HG03060 (cell line): ENCODE measurements at regions not wholly inside any gene's neighbourhood (a gene's known extent, or its start where the extent isn't known, plus 50 kb on each side); places are given as distances from the start of the nearest gene placed in this dataset.

Experiments used
- ATAC-seq: cut with Tn5 transposase; IDR thresholded peaks from one replicate; pipeline ENCODE4 v1.9.1; 2021; ENCODE audit warnings: low read depth, moderate number of reproducible peaks; ENCODE audit not compliant: unreplicated experiment

DNA sequence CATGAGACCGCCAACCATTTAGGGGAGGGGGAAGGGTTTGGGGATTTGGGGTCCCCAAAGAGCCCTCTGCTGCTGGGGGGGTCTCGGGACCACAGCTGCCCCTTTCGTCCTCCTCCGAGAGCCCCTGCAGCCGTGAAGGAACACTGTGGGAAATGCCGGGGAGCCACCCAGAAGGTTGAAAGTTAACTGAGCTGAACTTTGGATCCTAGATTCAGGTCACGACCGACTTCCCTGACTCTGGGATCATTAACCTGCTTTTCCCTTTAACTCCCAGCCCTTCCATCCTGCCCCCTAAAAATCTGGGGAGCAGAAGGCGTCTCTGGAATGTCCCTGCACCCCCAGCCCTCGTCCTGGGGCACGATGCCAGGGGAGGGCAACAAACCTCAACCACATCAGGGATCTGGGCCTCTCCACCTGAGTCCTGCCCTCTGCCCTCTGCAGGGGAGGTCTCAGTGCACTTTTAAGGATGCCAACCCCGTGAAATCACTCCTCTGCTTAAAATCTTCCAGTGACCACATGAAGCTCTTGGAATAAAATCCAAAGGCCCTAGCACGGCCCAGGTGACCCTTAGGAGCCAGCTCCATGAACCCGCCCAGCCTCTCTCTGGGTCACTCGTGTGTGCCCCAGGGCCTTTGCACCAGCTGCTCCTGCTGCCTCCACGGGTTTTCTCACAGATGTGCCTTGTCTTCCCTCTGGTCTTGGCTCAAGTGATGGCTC lies 95.0 kb downstream of the RFLNA start:
- ATAC-seq = no peak

DNA sequence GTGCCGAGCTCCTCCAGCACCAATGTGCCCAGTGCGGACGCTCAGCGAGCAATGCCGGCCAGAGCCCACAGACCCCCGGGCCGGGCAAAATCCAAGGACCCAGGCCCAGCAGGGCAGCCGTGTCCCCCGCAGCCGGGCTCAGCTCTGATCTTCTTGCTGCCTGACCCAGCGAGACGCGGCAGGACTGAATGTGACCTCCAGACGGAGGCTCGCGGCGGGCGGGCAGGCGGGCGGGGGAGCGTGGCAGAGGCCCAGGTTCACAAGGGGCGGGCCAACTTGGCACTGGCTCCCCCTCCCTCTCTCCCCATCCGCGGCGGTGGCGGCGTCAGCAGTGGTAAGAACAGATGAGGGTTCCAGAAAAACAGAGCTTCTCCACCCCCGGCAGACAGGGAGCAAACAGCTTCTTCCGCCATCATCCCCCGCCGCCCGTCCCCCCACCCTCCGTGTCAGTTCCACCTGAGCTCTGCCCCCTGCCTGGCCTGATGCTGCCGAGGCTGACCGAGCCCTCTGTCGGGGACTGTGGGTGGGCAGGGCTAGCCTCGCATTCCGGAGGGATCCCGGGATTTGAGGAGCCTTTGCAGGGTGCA lies 94.3 kb downstream of the RFLNA start:
- ATAC-seq = no peak

DNA sequence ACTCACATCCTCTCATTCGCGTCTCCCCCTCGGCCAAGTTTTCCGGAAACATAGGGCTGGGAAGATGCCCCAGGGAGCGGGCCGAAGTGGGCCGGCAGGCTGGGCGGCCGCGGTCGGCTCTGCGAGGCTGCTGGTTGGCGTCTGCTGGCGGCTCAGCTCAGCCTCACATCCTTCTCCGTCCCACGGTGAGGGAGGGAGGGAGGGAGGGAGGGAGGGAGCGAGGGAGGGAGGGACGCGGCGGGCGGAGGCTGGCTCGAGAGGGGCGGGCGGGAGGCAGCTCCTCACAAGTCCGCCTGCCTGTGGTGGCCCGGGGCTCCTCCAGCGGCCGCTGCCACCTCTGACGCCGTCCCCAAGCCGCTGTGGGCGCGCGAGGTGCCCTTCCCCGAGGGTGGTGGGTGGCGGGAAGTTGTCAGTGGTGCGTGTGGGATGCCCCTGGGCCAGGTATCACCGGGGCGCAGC lies 93.8 kb downstream of the RFLNA start:
- no peak for ATAC-seq

DNA sequence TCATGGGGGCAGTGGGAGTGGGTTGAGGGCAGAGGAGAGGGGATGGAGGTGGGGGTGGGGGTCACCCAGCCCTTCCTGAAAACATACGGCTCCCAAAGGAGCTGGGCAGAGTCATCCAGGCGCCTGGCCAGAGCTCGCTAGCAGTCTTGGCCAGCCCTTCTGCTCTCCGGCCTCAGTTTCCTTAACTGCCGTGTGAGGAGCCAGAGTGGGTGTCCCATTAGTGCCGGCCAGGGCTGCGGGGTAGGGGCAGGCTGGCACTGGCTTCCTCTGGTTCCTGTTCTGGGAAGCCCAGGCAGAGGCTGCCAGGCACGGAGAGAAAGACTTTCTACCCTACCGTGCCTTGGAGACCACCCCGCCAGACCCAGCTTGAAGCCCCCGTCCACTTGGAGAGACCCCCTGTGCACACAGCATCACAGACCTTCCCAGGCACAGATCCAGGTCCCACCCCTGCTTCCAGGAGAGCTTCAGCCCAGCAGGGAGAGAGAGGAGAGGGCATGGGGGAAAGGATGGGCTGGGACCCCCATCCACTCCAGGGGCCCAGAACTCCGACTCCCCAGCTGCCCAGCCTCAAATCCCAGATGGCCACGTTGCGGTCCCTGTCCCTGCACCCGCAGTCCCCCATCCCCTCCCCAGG lies 93.3 kb downstream of the RFLNA start:
- ATAC-seq = no peak

DNA sequence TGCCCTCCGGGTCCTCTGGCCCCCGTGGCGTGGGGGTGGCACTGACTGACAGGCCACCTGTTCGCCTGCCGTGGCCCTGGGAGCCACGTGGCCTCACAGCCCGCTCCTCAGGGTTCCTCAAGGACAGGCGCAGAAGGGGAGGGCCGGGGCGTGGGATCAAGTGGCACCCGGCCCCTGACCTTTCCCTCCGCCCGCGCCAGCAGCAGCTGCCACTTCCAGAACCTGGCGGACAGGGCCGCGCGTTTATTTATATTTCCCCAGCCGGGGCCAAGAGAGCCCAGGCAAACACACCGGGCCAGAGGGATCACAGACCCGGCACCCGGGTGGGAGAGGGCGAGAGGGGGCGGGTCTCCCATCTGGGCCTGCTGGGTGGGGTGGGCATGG lies 92.6 kb downstream of the RFLNA start:
- ATAC-seq = no peak

DNA sequence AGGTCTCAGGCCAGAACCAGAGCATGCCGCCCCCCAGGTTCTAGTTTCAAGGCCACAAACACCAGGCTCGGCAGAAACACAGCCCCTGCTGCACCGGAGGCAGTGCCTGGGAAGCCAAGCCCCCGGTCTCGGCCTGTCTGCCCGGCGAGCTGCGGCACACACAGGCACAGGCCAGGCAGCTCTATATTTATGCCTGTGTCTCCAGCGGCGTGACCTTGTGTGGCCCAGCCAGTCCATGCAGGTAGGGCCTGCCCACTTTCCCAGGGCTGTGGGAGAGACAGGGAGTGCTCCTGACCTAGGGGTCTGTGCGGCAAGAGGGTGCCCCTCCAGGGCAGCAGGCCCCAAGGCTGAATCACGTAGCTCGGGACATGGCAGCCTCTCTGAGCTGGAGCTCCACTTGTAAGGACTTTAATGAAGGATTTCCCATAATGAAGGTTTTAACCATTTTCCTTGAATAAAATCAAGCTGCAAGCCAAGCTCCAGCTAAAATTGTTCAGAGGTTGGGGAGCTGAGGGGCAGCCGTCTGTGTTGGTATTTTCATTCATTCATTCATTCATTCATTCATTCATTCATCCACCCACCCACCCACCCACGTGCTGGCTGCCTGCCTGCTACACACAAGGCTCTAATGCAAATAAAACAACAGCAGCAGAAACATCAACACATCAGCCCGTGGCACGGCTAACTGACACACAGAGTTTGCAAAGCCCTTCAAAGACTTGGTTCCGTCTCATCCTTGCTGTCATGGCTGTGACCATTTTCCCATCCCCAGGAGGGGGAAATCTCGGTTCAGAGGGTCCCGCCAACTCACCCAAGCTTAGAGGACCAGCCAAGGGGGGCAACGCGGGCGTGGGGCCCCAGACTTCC lies 92.0 kb downstream of the RFLNA start:
- no peak for ATAC-seq

DNA sequence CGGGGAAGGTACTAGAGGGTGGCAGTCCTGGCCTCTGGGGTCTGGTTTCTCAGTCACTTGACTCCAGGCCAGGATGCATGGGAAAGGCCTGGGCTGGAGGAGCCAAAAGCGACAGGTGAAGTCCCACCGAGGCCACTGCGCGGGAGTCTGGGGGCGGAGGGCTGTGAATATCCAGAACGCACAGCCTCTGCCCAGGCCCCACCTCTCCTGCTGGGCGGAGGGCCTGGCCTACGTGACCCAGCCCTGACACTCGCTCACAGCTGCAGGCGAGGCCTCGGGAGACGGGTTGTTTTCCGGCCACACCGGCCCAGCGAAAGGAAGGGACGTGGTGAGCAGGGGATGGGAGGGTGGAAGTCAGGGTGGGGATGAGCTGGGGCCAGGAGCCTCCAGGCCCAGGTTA lies 91.2 kb downstream of the RFLNA start:
- no peak for ATAC-seq

DNA sequence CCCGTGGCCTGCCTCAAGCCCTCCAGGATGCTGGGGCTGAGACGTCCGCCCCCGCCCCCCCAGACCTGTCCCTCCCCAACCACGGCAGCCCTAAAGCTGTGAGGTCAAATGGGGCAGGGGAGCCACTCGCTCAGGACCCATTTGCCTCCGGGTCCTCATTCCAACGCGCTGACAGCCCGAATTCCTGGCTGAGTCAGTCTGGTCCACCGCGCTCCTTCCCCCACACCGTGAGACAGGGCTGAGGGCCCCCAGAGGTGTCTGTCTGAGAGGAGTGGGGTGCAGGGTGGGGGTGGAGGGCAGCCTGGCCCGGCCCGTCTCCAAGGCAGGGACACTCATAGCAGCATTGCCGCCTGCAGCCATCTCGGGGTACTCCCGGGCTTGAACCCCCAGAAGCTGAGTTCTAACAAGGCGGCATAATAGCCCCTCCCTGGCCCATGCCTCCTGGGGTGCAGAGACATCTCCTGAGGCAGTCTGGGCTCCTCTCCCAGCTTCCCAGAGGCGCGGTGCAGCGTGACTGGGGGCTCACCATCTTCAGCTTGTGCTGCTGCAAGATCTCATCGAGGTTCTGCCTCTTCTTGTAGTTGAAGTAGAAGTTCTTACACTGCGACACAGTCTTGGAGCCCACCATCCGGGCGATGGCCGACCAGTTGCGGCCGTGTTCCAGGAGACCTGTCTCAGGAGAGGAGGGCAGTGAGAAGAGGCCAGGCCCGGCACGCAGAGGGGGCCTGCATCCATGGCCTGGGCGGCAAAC lies 90.5 kb downstream of the RFLNA start:
- no peak for ATAC-seq

DNA sequence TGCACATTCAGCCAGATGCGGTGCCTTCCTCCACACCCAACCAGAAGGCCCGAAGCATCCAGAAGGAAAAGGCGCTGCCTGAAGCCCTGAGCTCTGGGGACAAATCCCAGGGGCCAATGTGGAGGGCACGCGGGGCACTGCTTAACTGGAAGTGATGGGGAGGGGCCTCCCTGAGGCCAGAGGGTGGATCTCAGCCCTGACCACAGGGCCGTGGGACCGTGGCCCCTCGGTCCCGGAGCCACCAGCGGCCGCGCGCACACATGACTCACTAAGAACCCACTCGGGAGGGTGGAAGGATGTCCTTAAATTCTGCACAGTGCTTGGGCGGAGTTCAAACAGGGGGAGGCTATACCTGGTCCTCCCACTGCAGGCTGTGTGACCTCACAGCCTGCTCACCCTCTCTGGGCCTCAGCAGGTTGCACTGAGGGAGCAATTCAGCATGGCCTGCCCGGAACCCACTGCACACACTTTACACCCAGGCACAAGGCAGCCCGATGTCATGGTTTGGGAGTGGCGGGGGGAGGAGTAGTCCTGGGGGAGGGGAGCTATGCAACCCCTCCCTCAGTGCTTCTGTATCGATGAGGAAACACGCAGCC lies 89.5 kb downstream of the RFLNA start:
- no peak for ATAC-seq

DNA sequence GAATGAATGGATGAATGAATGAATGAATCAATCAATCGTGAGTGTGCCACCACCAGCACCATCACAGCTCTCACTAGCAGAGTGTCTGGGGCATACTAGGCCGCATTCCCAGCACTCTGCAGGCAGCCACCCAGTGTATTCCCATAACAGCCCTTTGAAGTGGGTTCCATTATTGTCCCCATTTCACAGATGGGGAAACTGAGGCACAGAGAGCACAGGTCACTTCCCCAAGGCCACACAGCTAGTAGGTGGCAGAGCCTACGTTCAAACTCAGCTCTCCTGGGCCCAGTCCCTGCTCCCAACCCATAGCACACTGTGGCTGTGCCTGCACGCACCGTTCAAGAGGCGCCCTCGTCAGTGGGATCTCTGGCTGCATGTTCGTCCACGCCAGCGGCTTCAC lies 88.1 kb downstream of the RFLNA start:
- ATAC-seq = no peak

DNA sequence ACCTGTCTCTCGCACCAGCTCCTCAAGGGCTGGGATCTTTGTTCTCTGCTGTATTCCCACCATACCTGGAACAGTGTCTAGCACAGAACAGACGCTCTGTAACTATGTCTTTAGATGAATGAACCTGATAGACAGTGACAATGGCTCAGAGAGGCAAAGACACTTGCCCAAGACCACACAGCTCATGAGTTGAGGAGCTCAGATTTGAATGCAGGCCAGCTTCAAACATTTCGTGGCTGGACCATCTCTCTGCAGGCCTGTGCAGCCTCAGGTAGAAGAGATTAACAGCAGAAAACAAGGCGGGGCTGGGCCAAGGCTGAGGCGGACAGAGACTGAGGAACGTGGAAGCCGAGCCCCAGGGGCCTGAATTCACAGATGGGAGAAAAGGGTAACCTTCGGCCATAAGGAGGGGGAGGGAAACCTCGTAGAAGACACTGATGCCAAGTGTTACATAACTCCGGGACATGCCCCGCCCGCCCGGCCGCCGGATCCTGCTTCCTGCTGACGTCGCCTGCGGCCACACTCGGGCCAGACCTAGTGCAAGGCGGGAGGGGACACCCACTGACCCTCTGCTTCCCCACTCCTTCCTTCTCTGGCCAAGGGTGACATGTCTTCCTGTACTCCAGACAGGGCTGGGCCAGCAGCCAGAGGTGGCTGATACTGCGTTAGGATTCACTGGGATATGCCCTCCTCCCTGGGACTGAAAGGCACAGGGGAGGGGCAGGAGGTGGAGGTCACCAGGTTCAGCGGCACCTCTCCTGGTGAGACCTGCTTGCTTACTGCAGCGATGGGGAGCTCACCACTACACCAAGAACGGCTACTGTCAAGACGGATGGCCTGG lies 86.8 kb downstream of the RFLNA start:
- ATAC-seq = no peak

DNA sequence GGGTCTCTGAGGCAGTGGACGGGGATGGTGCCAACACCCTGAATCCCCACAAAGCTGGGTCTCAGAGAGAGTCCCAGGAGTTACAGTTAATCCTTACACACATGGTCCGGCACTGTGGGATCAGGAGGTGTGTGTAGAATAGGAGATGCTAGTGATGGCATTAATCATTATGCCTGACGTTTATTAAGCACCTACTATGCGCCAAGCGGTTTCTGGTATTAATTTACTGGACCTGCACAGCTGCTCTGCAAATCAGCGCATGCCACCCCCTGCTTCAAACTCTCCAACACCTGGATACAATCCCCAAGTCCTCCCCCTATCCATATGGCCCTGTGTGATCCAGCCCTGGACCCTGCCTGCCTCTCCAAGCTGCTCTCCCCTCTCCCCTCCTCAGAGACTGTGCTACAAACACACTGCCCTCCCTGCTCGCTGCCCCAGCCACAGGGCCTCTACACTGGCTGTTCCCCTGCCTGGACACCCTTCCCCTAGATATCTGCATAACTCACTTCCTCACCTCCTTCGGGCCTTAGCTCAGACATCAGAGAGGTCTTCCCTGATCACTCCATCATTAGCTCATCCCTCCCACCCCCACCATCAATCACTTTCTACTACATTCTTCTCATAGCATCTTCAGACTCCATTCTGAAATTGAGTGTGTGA lies 86.0 kb downstream of the RFLNA start:
- no peak for ATAC-seq

DNA sequence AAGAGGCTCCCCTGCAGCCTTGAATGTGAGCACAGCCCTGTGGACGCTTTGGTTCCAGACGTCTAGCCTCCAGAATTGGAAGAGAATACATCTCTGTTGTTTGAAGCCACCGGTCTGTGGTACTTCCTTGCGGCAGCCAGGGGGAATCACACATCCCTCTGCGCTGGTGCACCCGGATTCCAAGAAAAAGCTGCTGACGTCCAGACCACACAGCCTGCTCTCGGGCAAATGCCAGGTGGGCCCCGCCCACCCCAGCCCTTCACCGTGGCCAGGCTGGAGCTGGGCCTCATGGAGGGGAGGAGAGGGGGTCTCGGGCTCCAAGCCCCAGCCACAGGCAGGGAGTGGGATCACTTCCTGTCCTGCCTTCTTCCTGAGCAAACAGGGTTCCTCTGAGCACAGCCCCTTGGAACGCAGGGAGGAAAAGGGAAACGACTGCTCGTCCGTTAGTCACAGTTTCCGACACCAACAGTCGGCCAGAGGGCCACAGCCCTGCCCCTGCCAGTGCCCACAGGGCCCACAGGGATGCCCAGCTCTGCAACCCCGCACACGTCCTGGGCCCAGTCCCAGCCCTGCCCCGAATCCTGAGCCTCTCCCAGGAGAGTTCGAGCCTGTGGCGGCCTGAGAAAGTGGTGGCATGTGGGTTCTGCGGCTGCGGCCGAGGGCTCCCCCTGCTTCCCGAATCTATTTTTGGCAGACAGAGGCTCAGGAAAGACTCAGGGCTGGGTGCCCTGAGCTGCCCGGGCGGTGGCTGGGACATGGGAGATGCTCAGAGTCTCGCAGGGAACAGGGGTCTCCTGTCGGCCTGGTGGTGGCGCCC lies 85.3 kb downstream of the RFLNA start:
- no peak for ATAC-seq

DNA sequence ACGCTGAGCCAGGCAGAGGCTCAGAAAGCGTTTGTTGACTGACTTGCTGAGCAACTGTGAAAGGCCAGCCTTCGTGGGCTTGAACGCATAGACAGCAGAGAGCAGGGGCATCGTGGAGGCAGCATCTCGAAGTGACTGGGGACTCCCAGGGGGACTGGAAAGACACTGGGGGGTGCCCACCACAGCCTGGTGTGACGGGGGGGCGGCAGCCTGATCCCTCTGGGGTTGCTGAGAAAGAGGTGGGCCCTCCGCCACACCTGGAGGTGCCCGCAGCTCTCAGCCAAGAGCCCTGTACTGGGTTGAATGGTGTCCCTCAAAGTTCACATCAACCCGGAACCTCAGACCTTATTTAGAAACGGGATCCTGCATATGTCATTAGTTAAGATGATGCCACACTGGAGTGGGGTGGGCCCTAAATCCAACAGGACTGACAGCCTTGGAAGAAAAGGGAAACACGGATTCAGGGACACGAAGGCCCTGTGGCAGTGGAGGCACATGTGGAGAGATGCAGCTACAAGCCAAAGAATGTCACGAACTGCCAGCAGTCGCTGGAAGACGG lies 84.6 kb downstream of the RFLNA start:
- ATAC-seq = no peak

DNA sequence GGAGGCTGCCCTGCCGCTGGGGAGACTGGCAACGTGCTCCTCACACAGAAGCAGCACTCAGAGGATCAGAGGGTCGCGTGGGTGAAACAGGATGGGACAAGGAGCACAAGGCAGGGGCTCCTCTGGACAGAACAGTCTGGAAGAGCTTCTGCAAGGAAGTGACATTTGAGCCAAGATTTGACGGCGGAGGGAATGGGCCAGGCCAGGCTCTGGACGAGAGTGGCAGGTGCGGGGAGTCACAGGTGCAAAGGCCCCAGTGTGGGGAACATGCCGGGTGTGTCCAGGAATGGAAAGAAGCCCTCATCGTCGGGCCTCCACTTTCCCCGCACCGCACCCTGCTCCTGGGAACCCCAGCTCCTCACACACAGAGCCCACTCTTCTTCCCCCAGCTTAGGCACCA lies 84.0 kb downstream of the RFLNA start:
- no peak for ATAC-seq

DNA sequence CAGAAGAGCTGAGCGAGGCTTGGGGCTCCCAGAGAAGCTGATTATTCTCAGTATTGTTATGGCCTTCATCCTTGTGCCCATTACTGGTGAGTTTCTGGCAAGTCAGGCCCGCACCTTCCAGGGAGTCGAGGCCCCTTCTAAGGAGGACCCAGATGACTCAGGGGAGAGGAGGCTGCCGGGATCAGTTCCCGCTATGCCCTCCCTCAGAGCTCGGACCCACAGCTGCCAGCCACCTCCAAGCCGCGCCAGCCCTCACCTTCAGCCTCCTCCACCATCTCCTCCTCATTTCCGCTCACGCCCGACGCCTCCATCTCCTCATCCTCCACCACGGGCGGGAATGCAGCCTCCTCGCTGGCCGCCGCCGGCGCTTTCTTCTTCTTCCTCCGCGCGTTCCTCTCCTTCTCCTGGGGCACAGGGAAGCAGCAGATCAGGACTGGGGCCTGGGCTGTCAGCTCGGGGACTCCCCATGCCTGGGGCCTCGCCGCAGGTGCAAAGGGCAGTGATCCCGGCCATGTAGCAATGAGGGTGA lies 83.2 kb downstream of the RFLNA start:
- no peak for ATAC-seq

DNA sequence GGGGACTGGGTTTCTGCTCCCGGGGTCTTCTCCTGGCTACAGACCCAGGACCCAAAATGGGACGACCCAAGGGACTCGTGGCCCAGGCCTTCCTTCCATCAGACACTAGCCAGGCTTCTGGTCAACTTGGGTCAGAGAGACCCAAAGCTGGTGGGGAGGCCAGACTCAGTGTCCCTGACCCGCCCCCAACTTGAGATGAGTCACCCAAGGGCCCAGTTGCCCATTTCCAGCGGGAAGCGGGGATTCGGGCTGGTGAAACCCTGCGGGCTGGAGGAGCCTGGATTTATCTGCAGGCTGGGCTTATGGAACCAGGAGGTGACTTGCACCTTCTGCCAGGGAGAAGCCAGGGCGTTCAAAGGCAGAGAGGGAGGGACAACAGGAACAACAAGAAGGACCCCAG lies 81.5 kb downstream of the RFLNA start:
- ATAC-seq = no peak
